IMR-90 (cell line): ENCODE measurements at regions not wholly inside any gene's neighbourhood (a gene's known extent, or its start where the extent isn't known, plus 50 kb on each side); places are given as distances from the start of the nearest gene placed in this dataset.

Experiments
- BHLHE40 ChIP-seq: fragments of 150-350 bp; IDR thresholded peaks from 2 replicates; pipeline ENCODE4 v1.6.1; 2016; ENCODE audit warnings: mild to moderate bottlenecking, low read depth, low read length
- CEBPB ChIP-seq: IDR thresholded peaks from 2 replicates; pipeline ENCODE4 v1.6.1; 2012; ENCODE audit warnings: low read depth, low read length, improper control_type of control experiment
- CHD1 ChIP-seq: IDR thresholded peaks from 2 replicates; pipeline ENCODE4 v1.6.1; 2012; ENCODE audit warnings: low read depth, low read length, improper control_type of control experiment
- FOS ChIP-seq: fragments of 150-350 bp; IDR thresholded peaks from 2 replicates; pipeline ENCODE4 v1.6.1; 2016; ENCODE audit warnings: low read depth, low read length
- MAZ ChIP-seq: IDR thresholded peaks from 2 replicates; pipeline ENCODE4 v1.6.1; 2012; ENCODE audit warnings: low read depth, mild to moderate bottlenecking, low read length, improper control_type of control experiment, moderate library complexity, borderline replicate concordance
- MXI1 ChIP-seq: IDR thresholded peaks from 2 replicates; pipeline ENCODE4 v1.6.1; 2012; ENCODE audit warnings: low read depth, mild to moderate bottlenecking, low read length, moderate library complexity, borderline replicate concordance
- POLR2A ChIP-seq: IDR thresholded peaks from 2 replicates; pipeline ENCODE4 v1.6.1; 2012; ENCODE audit warnings: mild to moderate bottlenecking, low read depth, low read length
- RAD21 ChIP-seq: IDR thresholded peaks from 2 replicates; pipeline ENCODE4 v1.6.1; 2012; ENCODE audit warnings: low read length, improper control_type of control experiment
- RCOR1 ChIP-seq: IDR thresholded peaks from 2 replicates; pipeline ENCODE4 v1.6.1; 2012; ENCODE audit warnings: mild to moderate bottlenecking, low read length, improper control_type of control experiment; ENCODE audit not compliant: insufficient replicate concordance
- SMC3 ChIP-seq: fragments of 150-350 bp; IDR thresholded peaks from 2 replicates; pipeline ENCODE4 v1.6.1; 2016; ENCODE audit warnings: low read depth, mild to moderate bottlenecking, antibody characterized with exemption, low read length, moderate library complexity
- TF ChIP-seq, protein P1 (sequence below): conservative IDR thresholded peaks from 2 replicates; pipeline ENCODE4 v1.5.1; 2012; ENCODE audit warnings: mild to moderate bottlenecking, low read depth, low read length, improper control_type of control experiment
- TF ChIP-seq, protein P2 (sequence below): fragments of 150-350 bp; IDR thresholded peaks from 2 replicates; pipeline ENCODE4 v1.6.1; 2016; ENCODE audit warnings: low read depth, mild to moderate bottlenecking, low read length, moderate library complexity, borderline replicate concordance
- TF ChIP-seq, protein P3 (sequence below): fragments of 150-350 bp; IDR thresholded peaks from 2 replicates; pipeline ENCODE4 v1.6.1; 2017; ENCODE audit warnings: mild to moderate bottlenecking, antibody characterized with exemption, low read length, low read depth

- TF ChIP-seq SMC3 (no peak), FOS (no peak), POLR2A (no peak), RAD21 (no peak), RCOR1 (no peak), MXI1 (no peak), BHLHE40 (no peak), CHD1 (no peak), CEBPB (no peak), MAZ (no peak)
- TF ChIP-seq, protein P1, sequence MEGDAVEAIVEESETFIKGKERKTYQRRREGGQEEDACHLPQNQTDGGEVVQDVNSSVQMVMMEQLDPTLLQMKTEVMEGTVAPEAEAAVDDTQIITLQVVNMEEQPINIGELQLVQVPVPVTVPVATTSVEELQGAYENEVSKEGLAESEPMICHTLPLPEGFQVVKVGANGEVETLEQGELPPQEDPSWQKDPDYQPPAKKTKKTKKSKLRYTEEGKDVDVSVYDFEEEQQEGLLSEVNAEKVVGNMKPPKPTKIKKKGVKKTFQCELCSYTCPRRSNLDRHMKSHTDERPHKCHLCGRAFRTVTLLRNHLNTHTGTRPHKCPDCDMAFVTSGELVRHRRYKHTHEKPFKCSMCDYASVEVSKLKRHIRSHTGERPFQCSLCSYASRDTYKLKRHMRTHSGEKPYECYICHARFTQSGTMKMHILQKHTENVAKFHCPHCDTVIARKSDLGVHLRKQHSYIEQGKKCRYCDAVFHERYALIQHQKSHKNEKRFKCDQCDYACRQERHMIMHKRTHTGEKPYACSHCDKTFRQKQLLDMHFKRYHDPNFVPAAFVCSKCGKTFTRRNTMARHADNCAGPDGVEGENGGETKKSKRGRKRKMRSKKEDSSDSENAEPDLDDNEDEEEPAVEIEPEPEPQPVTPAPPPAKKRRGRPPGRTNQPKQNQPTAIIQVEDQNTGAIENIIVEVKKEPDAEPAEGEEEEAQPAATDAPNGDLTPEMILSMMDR = no peak
- TF ChIP-seq, protein P2, sequence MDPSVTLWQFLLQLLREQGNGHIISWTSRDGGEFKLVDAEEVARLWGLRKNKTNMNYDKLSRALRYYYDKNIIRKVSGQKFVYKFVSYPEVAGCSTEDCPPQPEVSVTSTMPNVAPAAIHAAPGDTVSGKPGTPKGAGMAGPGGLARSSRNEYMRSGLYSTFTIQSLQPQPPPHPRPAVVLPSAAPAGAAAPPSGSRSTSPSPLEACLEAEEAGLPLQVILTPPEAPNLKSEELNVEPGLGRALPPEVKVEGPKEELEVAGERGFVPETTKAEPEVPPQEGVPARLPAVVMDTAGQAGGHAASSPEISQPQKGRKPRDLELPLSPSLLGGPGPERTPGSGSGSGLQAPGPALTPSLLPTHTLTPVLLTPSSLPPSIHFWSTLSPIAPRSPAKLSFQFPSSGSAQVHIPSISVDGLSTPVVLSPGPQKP = no peak
- TF ChIP-seq, protein P3, sequence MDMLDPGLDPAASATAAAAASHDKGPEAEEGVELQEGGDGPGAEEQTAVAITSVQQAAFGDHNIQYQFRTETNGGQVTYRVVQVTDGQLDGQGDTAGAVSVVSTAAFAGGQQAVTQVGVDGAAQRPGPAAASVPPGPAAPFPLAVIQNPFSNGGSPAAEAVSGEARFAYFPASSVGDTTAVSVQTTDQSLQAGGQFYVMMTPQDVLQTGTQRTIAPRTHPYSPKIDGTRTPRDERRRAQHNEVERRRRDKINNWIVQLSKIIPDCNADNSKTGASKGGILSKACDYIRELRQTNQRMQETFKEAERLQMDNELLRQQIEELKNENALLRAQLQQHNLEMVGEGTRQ = no peak
Observed at GRCh38 chr5:2163940-2164490, 281.3 kb upstream of the IRX4 start.
